ENCODE measurements at regions not wholly inside any gene's neighbourhood (a gene's known extent, or its start where the extent isn't known, plus 50 kb on each side); places are given as distances from the start of the nearest gene placed in this dataset.
"Not testable (repeated sequence)": the region's sequence is repeated elsewhere in the genome, so short reads cannot be mapped to it uniquely, and the experiment has no call there.

GRCh38 chr11:128155590-128155989, 431.8 kb downstream of the ETS1 start:
- in situ Hi-C loops (cut with MboI; ENCODE audit: low pct_unique_long_range_greater_than_20kb, low sequenced_read_pairs) = no loop called here
- no peak for DNase-seq

GRCh38 chr11:128153697-128154048, 433.7 kb downstream of the ETS1 start:
- in situ Hi-C loops (cut with MboI; ENCODE audit: low pct_unique_long_range_greater_than_20kb, low sequenced_read_pairs) = no loop called here
- no peak for DNase-seq

DNA sequence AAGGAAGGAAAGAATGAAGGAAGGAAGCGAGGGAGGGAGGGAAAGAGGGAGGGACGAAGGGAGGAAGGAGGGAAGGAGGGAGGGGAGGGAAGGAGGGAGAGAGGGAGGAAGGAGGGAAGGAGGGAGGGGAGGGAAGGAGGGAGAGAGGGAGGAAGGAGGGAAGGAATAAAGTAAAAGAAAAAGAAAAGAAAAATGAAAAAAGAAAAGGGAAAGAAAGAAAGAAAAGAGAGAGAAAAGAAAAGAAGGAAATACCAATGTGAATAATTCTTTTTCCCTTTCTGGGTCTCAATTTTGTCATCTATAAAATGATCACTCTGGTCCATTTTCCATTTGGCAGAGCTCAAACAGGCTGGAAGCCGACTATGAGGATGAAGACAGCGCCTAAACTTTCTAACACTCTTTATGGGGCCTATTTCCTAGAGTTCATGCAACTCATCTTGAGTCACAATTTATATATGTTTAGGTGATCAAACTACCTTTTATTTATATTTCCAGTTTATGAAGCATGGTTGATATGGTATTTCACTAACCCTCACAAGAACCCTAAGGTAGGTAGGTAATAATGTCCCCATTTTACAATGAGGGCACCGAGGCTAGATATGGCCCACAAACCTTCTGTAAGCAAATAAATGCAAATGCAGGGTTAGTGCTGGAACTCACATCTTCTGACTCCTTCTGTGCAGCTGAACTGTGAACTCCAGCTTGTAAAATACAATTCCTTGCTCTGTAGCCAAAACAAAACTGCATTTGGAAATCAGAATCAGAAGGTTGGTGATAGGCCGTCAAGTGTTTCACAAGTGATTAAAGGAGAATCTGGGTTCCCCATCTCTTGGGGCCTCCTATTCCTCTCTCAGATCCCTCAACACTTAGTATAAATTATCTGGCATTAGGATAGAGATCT, 434.3 kb downstream of the ETS1 start:
- DNase-seq = no peak
- in situ Hi-C loops (cut with MboI; ENCODE audit: low pct_unique_long_range_greater_than_20kb, low sequenced_read_pairs) = no loop called here

- in situ Hi-C loops (cut with MboI; ENCODE audit: low pct_unique_long_range_greater_than_20kb, low sequenced_read_pairs) = no loop called here
- DNase-seq = no peak
These were observed 435.6 kb downstream of the ETS1 start for GRCh38 chr11:128151780-128152179.

DNA sequence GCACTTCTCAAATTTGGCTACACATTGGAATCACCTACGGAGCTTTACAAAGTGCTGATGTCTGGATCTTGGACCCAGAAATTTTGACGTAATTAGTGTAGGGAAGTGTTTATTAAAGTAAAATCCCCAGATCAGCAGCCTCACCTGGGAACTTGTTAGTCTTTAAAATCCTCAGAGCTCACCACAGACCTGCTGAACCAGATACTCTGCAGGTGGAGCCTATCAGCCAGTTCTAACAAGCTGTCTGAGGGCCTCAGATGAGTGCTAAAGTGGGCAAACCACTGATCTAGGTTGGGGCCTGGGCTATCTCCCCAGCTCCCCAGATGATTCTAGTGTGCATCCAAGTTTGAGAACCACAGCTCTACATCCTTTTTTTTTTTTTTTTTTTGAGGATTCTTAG, 436.0 kb downstream of the ETS1 start:
- DNase-seq = no peak
- in situ Hi-C loops (cut with MboI; ENCODE audit: low pct_unique_long_range_greater_than_20kb, low sequenced_read_pairs) = no loop called here

DNA sequence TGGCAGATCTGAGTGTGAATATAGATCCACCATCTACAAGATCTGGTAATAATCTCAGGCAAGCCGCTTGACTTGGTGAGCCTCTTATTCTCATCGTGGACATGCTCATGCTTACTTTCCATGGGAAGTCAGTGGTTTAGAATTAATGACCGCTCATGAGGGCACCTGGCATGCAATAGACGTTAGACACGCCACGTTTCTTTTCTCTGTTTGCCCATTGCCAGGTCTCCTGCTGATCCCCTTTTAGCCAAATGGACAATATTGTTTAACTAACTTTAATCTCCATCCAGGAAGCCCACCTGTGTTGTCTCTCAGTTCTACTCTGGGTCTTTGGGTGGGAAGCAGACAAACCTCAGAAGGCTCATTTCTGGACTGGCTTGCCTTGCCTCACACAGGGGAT, 439.1 kb downstream of the ETS1 start:
- in situ Hi-C loops (cut with MboI; ENCODE audit: low pct_unique_long_range_greater_than_20kb, low sequenced_read_pairs) = no loop called here
- no peak for DNase-seq

- in situ Hi-C loops (cut with MboI; ENCODE audit: low pct_unique_long_range_greater_than_20kb, low sequenced_read_pairs) = no loop called here
- DNase-seq = no peak
These were observed 440.3 kb downstream of the ETS1 start for GRCh38 chr11:128146926-128147605.

DNA sequence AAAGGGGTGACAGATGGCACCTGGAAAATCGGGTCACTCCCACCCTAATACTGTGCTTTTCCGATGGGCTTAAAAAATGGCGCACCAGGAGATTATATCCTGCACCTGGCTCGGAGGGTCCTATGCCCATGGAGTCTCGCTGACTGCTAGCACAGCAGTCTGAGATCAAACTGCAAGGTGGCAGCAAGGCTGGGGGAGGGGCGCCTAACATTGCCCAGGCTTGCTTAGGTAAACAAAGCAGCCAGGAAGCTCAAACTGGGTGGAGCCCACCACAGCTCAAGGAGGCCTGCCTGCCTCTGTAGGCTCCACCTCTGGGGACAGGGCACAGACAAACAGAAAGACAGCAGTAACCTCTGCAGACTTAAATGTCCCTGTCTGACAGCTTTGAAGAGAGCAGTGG, 447.1 kb downstream of the ETS1 start:
- in situ Hi-C loops (cut with MboI; ENCODE audit: low pct_unique_long_range_greater_than_20kb, low sequenced_read_pairs); DNase-seq: not testable (repeated sequence)

DNA sequence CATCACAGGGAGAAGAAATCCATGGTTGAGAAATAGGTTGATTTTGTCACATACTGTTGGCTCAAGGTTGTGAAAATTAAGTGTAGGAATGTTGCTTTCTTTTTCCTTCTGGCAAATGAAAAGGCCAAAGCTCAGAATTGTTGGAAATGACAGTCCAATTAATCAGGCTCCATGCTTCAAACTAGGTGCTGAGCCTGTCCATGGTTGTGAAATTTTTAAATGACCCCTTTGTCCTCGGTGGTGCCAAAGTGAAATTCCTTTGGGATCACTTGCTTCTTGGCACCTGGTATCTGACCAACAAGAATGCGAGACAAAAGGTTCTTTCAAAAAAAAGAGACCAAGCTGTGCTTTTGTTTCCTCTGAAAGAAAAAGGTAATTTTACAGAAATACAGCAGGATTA, 451.9 kb downstream of the ETS1 start:
- in situ Hi-C loops (cut with MboI; ENCODE audit: low pct_unique_long_range_greater_than_20kb, low sequenced_read_pairs) = no loop called here
- DNase-seq = no peak

- in situ Hi-C loops (cut with MboI; ENCODE audit: low pct_unique_long_range_greater_than_20kb, low sequenced_read_pairs) = no loop called here
- DNase-seq = no peak
These were observed 453.9 kb downstream of the ETS1 start for GRCh38 chr11:128133501-128133900.

- in situ Hi-C loops (cut with MboI; ENCODE audit: low pct_unique_long_range_greater_than_20kb, low sequenced_read_pairs) = no loop called here
- no peak for DNase-seq
These were observed 457.3 kb downstream of the ETS1 start for GRCh38 chr11:128130052-128130451.

GRCh38 chr11:128125723-128126122, 461.6 kb downstream of the ETS1 start:
- no peak for DNase-seq
- in situ Hi-C loops (cut with MboI; ENCODE audit: low pct_unique_long_range_greater_than_20kb, low sequenced_read_pairs) = no loop called here

- in situ Hi-C loops (cut with MboI; ENCODE audit: low pct_unique_long_range_greater_than_20kb, low sequenced_read_pairs) = no loop called here
- DNase-seq = no peak
These were observed 470.5 kb downstream of the ETS1 start for GRCh38 chr11:128116885-128117284.

GRCh38 chr11:128116447-128116846, 470.9 kb downstream of the ETS1 start:
- DNase-seq = no peak
- in situ Hi-C loops (cut with MboI; ENCODE audit: low pct_unique_long_range_greater_than_20kb, low sequenced_read_pairs) = no loop called here

- no peak for DNase-seq
- in situ Hi-C loops (cut with MboI; ENCODE audit: low pct_unique_long_range_greater_than_20kb, low sequenced_read_pairs) = no loop called here
These were observed 481.4 kb downstream of the ETS1 start for GRCh38 chr11:128105950-128106349.

GRCh38 chr11:128105511-128105910, 481.8 kb downstream of the ETS1 start:
- no peak for DNase-seq
- in situ Hi-C loops (cut with MboI; ENCODE audit: low pct_unique_long_range_greater_than_20kb, low sequenced_read_pairs) = no loop called here

DNA sequence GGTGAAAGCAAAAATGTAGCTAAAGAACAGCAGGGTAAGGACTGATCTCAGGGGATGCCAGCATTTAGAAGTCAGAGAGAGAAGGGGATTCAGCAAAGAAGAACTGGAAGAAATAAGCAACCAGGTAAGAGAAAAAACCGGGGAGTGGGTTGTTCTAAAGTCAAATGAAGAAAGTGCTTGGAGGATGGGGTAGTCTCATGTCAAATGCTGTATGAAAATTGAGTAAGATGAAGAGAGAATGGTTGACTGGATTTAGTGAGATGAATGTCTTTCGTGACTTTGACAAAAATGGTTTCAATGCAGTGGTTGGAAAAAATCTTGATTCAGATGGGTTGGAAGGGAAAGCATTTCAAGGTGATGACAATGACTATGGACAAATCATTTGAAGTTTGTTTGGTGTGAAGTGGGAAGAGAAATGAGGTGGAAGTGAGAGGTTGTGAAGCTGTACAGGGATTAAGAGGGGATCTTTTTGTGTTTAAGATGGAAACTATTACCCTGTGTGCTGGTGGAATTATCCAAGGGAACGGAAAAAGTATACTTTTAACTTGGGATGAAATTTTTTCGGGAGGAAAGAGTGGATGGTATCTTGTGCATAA, 484.0 kb downstream of the ETS1 start:
- DNase-seq = no peak
- in situ Hi-C loops (cut with MboI; ENCODE audit: low pct_unique_long_range_greater_than_20kb, low sequenced_read_pairs) = no loop called here

DNA sequence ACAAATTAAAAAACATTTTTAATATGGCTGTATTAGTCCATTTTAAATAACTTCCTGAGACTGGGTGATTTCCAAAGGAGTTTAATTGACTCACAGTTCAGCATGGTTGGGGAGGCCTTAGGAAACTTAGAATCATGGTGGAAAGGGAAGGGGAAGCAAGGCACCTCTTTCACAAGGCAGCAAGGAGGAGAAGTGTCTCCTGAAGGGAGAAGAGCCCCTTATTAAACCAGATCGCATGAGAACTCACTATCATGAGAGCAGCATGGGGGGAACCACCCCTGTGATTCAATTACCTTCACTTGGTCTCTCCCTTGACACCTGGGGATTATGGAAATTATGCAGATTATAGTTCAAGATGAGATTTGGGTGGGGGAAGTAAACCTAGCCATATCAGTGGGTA, 488.6 kb downstream of the ETS1 start:
- in situ Hi-C loops (cut with MboI; ENCODE audit: low pct_unique_long_range_greater_than_20kb, low sequenced_read_pairs) = no loop called here
- DNase-seq = no peak

DNA sequence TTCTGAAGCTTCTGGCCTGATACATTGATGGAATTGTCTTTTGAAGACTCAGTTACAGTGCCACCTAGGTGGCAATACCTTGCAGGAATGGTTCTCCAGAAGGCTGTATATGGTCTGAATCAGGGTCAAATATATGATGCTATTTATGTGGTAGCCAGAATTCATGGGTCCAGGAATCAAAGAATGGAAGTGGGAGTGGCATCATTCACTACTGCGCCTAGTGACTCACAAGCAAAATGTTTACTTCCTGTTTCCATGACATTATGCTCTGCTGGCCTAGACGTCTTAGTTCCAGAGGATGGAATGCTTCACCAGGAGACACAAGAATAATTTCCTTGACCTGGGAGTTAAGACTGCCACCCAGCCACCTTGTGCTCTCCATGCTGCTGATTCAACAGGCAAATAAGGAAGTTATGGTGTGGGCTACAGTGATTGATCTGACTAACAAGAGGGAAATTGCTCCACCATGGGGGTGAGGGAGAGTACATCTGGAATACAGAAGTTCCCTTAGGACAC, 491.8 kb downstream of the ETS1 start:
- no peak for DNase-seq
- in situ Hi-C loops (cut with MboI; ENCODE audit: low pct_unique_long_range_greater_than_20kb, low sequenced_read_pairs) = no loop called here

DNA sequence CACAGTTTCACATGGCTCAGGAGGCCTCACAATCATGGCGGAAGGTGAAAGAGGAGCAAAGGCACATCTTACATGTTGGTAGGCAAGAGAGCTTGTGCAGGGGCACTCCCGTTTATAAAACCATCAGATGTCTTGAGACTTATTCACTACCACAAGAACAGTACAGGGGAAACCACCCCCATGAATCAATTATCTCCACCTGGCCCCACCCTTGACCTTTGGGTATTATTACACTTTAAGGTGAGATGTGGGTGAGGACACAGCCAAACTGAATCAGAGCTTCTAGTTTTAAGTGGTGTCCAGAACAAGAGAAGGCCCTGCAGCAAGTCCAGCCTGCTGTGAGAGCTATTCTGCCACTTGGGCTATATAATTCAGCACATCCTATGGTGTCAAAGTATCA, 493.7 kb downstream of the ETS1 start:
- in situ Hi-C loops (cut with MboI; ENCODE audit: low pct_unique_long_range_greater_than_20kb, low sequenced_read_pairs) = no loop called here
- no peak for DNase-seq

Data from KBM-7 (cell line).